ENCODE measurements at regions not wholly inside any gene's neighbourhood (a gene's known extent, or its start where the extent isn't known, plus 50 kb on each side); places are given as distances from the start of the nearest gene placed in this dataset.

DNA sequence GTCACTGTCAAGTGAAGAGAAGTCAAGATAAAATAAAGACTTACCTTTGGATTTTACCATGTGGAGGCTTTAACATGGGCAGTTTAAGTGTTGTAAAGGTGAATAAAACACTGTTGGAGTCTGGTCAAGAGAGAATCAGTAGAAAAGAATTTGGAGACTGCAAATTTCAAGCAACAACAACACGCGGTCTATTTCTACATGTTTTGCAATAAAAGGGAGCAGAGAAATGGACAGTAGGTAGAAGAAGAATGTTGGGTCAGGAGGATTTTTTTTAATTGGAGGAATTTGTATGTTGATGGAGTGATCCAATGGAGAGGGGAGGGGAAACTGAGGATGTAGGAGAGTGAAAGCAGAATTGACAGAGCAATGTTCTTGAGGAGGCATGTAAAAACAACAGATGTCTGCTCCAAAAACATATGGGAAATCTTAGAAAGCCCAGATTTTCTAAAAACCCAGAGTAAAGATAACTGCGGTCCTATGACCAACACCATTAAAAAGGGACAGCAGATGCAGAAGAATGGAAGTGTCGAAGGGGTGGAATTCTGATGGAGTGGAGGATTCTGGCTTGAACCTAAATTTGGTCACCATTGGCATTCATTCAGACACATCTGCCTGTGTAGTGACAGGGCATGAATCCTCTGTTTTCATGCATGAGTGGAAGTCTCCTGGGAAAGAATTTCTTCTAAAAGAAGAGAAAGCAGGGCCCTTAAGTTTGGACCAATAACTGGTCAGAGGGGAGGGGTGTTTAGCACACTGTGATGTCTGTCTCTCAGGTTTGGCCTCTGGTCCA, 68.0 kb upstream of the OSBPL8 start:
- Histone ChIP-seq H2AFZ (no peak overlapping the region), H3K27me3 (no peaks in the 10 kb centered on the region), H3K4me1 (ENCODE audit: insufficient read depth) (peaks cover 3% of the 10 kb centered on the region), H3K36me3 (replicated peaks; ENCODE audit: insufficient read depth, low read depth) (no peaks in the 10 kb centered on the region), H3K9me3 (ENCODE audit: low read depth) (no peaks in the 10 kb centered on the region), H3K4me3 (no peak overlapping the region), H3K9me2 (replicated peaks; ENCODE audit: insufficient read depth) (no peaks in the 10 kb centered on the region), H4K20me1 (ENCODE audit: insufficient read depth, poor library complexity, severe bottlenecking) (no peaks in the 10 kb centered on the region), H3K79me2 (no peaks in the 10 kb centered on the region), H3K27ac (no peak overlapping the region), H3K4me2 (no peak overlapping the region)
- DNase-seq (ENCODE audit: low spot score) = no peak
- TF ChIP-seq, protein P1, sequence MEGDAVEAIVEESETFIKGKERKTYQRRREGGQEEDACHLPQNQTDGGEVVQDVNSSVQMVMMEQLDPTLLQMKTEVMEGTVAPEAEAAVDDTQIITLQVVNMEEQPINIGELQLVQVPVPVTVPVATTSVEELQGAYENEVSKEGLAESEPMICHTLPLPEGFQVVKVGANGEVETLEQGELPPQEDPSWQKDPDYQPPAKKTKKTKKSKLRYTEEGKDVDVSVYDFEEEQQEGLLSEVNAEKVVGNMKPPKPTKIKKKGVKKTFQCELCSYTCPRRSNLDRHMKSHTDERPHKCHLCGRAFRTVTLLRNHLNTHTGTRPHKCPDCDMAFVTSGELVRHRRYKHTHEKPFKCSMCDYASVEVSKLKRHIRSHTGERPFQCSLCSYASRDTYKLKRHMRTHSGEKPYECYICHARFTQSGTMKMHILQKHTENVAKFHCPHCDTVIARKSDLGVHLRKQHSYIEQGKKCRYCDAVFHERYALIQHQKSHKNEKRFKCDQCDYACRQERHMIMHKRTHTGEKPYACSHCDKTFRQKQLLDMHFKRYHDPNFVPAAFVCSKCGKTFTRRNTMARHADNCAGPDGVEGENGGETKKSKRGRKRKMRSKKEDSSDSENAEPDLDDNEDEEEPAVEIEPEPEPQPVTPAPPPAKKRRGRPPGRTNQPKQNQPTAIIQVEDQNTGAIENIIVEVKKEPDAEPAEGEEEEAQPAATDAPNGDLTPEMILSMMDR (IDR thresholded peaks at IDR 0.05; ENCODE audit: poor library complexity) = no peak
- TF ChIP-seq EZH2phosphoT487 (IDR thresholded peaks at IDR 0.05; ENCODE audit: low read depth, severe bottlenecking, unreplicated experiment) (no peak), EZH2 (IDR thresholded peaks at IDR 0.05; ENCODE audit: borderline replicate concordance) (no peak)
- 88% methylated on average over 4 of the region's 4 CpGs for WGBS (ENCODE audit: low lambda C conversion rate, missing lambda C conversion rate)

DNA sequence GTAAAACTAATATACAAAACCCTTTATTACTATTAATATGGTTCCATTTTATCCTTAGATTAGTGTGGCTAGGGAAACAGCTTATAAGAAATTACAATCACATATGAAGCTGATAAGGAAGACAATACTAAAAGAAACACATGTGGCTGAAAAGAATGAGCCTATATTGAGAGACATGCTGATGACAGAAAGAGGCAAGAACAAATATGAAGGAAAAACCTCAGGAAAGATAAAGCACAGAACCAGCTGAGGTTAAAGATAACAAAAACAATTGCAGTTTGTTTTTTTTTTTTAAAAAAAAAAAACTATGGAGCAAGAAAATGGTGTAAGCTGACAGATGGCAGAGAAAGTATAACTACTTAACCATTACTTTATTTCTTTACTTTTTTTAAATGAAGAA, 69.2 kb upstream of the OSBPL8 start:
- Histone ChIP-seq H3K36me3 (replicated peaks; ENCODE audit: insufficient read depth, low read depth) (no peaks in the 10 kb centered on the region), H3K4me2 (no peak overlapping the region), H4K20me1 (ENCODE audit: insufficient read depth, poor library complexity, severe bottlenecking) (no peaks in the 10 kb centered on the region), H3K27me3 (no peaks in the 10 kb centered on the region), H3K4me3 (no peak overlapping the region), H3K9me3 (ENCODE audit: low read depth) (no peaks in the 10 kb centered on the region), H3K4me1 (ENCODE audit: insufficient read depth) (peaks cover 3% of the 10 kb centered on the region), H3K27ac (no peak overlapping the region), H2AFZ (no peak overlapping the region), H3K9me2 (replicated peaks; ENCODE audit: insufficient read depth) (no peaks in the 10 kb centered on the region), H3K79me2 (no peaks in the 10 kb centered on the region)
- DNase-seq (ENCODE audit: low spot score) = no peak
- TF ChIP-seq EZH2phosphoT487 (IDR thresholded peaks at IDR 0.05; ENCODE audit: low read depth, severe bottlenecking, unreplicated experiment) = no peak
- no peak for TF ChIP-seq EZH2 (IDR thresholded peaks at IDR 0.05; ENCODE audit: borderline replicate concordance)
- TF ChIP-seq, protein P1 (IDR thresholded peaks at IDR 0.05; ENCODE audit: poor library complexity) = no peak

DNA sequence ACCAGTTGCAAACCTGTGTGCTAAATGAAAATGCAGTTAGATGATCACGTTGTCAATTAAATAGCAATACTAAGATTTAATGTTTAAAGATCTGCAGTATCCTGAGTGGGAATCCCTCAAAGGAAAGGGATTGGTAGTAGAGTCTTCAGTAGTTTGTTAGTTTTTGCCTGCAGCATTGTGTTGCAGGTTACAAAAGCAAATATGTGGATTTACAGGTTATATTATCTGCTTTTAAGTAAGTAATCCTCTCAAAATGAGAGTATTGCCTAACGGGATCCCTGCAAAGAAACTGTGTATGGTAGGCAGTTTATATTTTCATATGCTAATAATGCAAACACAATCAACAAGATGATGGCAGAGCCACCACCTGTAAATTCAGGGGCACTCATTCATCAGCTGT, 72.2 kb upstream of the OSBPL8 start:
- H3K4me1 ChIP-seq (ENCODE audit: insufficient read depth) = peaks cover 3% of the 10 kb centered on the region
- TF ChIP-seq EZH2 (IDR thresholded peaks at IDR 0.05; ENCODE audit: borderline replicate concordance) = no peak
- TF ChIP-seq EZH2phosphoT487 (IDR thresholded peaks at IDR 0.05; ENCODE audit: low read depth, severe bottlenecking, unreplicated experiment) = no peak
- TF ChIP-seq, protein P1 (IDR thresholded peaks at IDR 0.05; ENCODE audit: poor library complexity) = no peak
- H3K27ac ChIP-seq = no peak overlapping the region
- 55% methylated on average over 2 of the region's 2 CpGs for WGBS (ENCODE audit: low lambda C conversion rate, missing lambda C conversion rate)
- H3K36me3 ChIP-seq (replicated peaks; ENCODE audit: insufficient read depth, low read depth) = no peaks in the 10 kb centered on the region
- no peaks in the 10 kb centered on the region for H3K9me2 ChIP-seq (replicated peaks; ENCODE audit: insufficient read depth)
- no peaks in the 10 kb centered on the region for H3K9me3 ChIP-seq (ENCODE audit: low read depth)
- no peaks in the 10 kb centered on the region for H3K27me3 ChIP-seq
- H4K20me1 ChIP-seq (ENCODE audit: insufficient read depth, poor library complexity, severe bottlenecking) = no peaks in the 10 kb centered on the region
- H3K4me3 ChIP-seq = no peak overlapping the region
- no peak overlapping the region for H3K4me2 ChIP-seq
- H2AFZ ChIP-seq = no peak overlapping the region
- no peaks in the 10 kb centered on the region for H3K79me2 ChIP-seq
- no peak for DNase-seq (ENCODE audit: low spot score)
